MV-4-11 (cell line): ENCODE measurements at regions not wholly inside any gene's neighbourhood (a gene's known extent, or its start where the extent isn't known, plus 50 kb on each side); places are given as distances from the start of the nearest gene placed in this dataset.
A peak's percentile ranks its signal among the peaks of the same experiment; 100 is the strongest.
"Not testable (repeated sequence)": the region's sequence is repeated elsewhere in the genome, so short reads cannot be mapped to it uniquely, and the experiment has no call there.

Experiments used
- DNase-seq: peaks from one replicate; lab custom pipeline; 2025; lab: John Stamatoyannopoulos, UW

DNA sequence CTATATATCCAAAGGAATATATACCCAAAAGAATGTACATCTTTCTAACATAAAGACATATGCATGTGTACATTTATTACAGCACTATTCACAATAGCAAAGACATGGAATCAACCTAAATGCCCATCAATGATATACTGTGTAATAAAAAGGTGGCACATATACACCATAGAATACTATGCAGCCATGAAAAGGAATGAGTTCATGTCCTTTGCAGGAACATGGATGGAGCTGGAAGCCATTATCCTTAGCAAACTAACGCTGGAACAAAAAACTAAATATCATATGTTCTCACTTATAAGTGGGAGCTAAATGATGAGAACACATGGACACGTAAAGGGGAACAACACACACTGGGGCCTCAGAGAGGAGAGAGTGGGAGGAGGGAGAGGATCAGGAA is 365.7 kb upstream of the FTMT start:
- not testable (repeated sequence) for DNase-seq

DNA sequence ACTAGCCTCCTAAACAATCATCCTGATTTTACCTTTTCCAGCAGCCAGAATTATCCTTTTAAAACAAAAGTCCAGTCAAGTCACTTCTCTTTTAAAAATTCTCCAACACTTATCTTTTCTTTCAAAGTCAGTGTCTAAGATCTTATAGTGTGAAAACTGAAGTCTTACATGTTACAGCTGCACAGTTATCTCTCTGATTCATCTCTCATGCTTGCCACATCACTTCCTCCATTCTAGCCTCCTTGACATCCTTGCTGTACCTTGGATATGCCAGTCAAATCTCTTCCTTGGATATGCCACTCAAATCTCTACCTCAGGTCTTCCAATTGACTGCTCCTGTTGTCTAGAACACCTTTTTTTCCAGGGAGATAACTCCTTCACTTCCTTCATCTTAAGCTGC is 361.7 kb upstream of the FTMT start:
- no peak for DNase-seq

- no peak for DNase-seq
Measured at GRCh38 chr5:121497176-121497575, 354.5 kb upstream of the FTMT start.

DNA sequence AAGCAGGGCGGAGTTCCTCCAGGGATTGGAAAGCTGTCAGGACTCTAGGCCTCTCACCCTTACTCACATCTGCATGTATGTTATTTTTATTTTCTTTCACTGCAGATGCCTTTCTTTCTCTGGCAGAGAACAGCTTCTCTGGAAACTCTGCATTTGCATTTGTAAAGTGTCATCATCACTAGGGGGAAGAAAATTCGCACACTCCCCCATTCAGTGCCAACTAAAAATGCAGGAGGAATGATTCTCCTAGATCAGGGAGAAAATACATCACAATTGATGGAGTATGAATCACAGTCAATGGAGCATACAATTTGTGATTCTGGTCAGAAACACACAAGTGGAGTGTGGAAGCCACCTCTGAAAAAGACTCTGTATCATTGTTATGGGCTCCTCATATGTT is 351.4 kb upstream of the FTMT start:
- DNase-seq: no peak

DNA sequence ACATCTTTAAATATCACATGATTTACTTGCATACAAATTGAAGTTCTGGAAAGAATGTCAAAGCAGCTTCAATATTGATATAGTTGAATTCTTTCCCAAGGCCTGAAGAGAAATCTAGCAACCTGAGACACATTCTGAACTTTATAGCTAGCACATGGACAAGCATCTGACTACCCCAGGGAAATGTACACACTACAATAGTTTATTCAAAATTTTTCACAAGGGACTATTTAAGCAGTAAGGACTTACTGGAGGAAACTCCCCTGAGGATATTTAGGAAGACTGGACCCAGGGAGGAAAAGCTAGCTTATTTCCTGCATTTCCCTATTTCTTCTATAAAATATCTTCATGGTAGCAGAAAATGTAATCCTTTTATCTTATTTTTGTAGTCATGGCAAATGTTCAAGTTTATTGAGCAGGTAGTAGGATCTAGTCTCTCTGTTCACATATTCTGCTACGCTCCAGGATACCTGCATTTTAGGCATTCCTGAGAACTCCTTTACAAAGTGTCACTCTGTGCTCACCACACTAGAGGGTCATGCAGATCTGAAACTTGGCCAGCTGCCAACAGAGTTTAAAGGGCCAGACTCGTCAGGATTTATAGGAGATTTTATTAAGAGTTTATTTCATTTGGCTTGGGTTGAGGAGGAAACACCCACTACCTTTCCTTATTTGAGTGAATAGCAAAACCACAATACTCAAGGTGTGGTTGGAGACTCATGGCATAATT is 348.4 kb upstream of the FTMT start:
- peak; percentile 36 for DNase-seq

DNA sequence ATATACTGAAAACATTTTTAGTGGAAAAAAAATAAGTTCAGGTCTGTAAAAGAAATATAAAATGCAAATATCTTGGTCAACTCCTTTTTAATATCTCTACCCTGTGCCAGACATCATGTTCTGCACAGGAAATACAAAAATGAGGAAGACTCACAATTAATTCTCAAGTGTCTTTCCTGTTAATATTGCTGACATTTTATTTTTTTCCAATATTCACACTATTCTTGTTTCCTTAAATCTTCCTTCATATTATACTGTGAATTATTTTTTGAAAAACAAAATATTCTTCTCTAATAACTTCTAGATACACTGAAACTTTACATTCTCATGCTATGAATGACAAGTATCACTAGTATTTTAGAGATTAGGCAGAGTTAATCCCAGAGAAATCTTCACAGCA is 334.7 kb upstream of the FTMT start:
- no peak for DNase-seq

GRCh38 chr5:121525706-121526105 is 326.0 kb upstream of the FTMT start:
- DNase-seq: no peak

DNA sequence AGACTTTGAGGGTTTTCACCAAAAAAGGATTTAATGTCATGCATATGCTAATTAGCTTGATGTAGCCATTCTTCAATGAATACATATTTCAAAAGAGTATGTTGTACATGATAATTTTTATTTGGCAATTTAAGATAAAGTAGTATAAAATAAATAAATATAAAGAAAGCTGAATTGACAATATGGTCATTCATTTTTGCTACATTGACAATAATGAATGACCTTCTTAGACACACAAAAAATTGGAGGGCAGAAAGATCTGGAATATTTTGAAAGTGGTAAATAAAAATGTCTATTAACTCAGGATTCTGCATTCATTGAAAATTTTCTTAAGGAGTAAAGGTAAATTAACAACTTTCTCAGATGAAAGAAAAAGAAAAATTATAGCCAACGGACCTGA is 324.8 kb upstream of the FTMT start:
- DNase-seq: no peak

DNA sequence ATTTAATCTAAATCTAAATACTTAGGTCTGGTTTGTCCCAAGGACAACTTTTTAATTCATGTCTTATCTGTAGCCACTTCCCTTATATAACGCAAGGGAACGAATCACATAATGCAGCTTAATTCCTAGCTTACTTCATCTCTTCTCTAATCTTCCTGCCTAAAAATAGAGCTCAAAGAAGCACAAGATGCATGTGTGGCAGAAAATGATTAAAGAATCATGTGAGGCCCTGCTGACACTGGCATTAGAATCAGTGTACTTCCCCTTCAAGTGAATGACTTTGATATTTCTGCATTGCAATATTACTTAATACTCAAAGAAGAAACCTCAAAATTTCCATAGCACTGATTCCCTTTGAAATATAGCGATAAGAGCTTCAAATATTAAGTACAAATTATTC is 317.9 kb upstream of the FTMT start:
- DNase-seq: peak; percentile 33

DNA sequence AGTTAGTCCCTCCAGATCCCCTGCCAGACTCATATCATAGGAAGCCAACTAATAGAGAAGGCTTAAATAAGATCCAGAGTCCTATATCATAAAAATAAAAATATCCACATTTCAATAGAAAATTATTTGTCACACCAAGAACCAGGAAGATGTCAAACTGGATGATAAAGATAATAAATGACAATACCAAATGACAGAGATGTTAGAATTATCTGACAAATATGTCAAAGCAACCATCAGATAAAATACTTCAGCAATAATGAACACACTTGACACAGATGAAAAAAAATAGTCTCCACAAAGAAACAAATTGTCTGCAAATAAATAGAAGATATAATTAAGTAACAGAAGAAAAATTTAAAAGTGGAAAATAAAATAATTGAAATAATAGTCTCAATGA is 300.7 kb upstream of the FTMT start:
- DNase-seq: no peak

- no peak for DNase-seq
Measured at GRCh38 chr5:121559832-121560231, 291.9 kb upstream of the FTMT start.

GRCh38 chr5:121572061-121572460 is 279.6 kb upstream of the FTMT start:
- DNase-seq: no peak

DNA sequence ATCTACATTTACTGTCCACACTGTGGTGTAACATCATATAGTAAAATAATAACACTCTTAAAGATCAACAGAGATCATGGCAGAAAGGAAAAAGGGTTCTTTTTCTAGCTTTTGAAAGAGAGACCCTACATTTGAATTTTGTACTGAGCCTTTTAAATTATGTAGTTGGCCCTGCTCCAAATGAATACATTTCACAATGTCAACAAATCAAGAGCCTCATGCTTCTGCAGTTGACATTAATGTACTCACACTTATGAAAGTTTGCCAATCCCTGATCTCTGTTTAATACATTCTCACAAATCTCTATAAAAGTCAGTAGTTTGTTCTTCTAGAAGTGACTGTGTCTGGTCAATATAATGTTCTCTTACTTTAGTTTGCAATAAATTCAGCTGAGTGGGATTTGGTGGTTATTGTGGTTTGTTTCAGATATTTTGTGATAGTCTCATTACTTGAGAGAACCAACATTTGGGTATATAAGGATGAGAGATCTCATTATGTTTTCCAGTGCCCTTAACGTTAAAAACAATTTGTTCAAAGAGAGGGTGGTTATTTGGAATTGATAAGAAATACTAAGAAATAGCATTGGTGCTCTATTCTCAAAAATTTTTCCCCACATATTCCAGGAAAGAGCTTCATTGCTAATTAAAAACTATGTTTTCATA is 277.8 kb upstream of the FTMT start:
- no peak for DNase-seq

GRCh38 chr5:121581588-121581987 is 270.1 kb upstream of the FTMT start:
- no peak for DNase-seq

DNA sequence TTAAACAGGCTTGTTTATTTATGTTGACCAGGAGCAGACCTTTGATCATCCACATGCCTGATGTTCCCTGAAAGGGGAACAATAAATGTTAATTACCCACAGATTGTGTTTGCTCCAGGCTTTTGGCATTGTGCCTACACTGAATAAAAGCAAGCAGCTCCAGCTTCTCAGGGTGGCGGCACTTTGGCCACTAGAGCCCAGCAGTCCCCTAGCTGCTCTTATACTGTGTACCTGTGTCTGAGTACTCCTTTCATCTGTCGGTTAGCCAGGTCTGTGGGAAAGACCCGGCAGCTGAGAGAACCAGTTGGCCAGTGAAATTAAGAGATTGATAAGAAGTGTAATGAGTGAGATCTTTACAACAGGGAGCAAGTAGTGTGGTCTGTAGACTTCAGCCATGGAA is 254.8 kb upstream of the FTMT start:
- DNase-seq: no peak

DNA sequence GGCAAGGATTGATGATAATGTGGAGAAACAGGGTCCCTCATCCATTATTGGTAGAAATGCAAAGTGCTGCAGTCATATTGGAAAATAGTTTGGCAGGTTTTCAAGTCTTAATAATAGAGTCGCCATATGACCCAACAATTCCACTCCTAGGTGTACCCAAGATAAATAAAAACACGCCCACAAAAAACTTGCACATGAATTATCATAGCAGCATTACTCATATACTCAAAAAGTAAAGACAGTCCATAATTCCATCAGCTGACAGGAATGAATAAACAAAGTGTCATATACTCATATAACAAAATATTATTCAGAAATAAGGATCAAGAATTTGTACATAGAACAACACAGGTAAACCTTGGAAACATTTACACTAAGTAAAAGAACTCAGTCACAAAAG is 242.9 kb upstream of the FTMT start:
- no peak for DNase-seq

DNA sequence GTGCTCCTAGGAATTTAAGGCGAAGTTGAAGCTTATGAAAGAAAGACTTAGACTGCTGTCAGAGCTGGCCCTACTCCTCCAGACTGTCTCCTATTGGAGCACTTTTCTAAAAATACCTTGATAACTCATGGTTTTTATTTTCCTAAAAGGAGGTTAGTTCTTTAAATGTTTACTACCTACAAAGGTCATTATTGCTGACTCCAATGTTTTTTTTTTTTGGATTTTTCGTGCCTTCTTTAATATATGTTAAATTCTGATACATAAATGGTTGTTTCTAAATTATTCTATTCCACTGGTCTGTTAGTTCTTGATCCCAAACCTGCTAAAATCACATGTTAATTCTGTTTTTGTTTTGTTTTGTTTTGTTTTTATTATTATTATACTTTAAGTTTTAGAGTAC is 227.6 kb upstream of the FTMT start:
- DNase-seq: no peak

DNA sequence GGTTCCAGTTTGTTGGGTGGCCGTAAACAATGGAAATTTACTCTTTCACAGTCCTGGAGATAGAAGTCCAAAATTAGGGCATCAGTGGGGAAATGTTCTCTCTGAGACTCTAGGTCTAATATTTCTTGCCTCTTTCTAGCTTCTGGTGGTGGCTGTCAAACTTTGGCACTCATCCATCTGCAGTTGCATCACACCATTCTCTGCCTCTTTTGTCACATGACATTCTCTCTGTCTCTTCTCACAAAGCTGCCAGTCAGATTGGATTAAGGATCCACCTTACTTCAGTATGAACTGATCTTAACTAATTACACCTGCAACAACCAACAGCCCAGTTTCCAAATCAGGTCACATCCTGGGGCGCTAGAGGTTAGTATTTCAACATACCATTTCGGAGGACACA is 222.9 kb upstream of the FTMT start:
- no peak for DNase-seq

- DNase-seq: no peak
Measured at GRCh38 chr5:121630402-121630801, 221.3 kb upstream of the FTMT start.

DNA sequence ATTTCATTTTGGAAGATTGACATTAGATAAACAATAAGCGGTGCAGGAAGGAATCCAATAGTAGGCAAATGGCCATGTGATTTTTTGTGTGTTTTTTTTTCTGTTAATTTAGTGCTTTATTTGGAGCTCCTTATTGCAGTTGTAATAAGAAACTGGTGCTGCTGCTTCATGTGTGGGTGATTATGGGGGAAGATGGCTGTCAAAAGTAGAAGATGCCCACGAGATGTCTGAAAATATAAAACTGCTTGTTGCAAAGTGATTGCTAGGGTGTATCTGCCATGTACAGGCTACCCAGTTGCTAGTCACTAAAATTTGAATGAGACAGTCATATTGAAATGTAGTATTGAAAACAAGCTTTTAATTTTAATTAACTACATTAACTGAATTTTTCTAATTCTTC is 216.7 kb upstream of the FTMT start:
- DNase-seq: no peak

GRCh38 chr5:121638126-121638525 is 213.6 kb upstream of the FTMT start:
- no peak for DNase-seq

GRCh38 chr5:121640298-121640697 is 211.4 kb upstream of the FTMT start:
- DNase-seq: no peak

DNA sequence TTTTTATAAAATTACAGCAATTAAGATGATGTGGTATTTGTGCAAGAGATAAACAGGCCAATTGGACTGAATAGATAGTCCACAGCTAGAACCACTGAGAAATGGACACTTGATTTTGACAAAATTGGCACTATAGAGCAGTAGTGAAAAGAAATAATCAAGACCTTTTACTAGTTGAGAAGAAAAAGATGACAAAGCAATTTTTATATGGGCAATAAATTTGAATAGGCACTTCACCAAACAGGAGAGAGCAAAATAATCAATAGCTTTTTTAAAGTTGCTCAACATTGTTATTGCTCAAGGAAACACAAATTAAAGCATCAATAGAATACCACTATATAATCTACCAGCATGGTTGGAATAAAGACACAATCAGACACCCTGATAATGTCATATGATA is 193.5 kb upstream of the FTMT start:
- no peak for DNase-seq

- DNase-seq: no peak
Measured at GRCh38 chr5:121660142-121660541, 191.5 kb upstream of the FTMT start.
